H9 (cell line): ENCODE measurements at regions not wholly inside any gene's neighbourhood (a gene's known extent, or its start where the extent isn't known, plus 50 kb on each side); places are given as distances from the start of the nearest gene placed in this dataset.
"Not testable (repeated sequence)": the region's sequence is repeated elsewhere in the genome, so short reads cannot be mapped to it uniquely, and the experiment has no call there.

Experiments
- DNase-seq: peaks from one replicate; pipeline ENCODE4 v3.0.0-alpha.2; 2017
- H2AFZ ChIP-seq: one replicate; pipeline ENCODE4 v1.6.1; 2013; ENCODE audit warnings: mild to moderate bottlenecking, low read length, control low read depth, moderate library complexity
- H2AK5ac ChIP-seq: 2 replicates; pipeline ENCODE4 v1.6.1; 2013; ENCODE audit warnings: low read length, control low read depth, mixed read lengths; ENCODE audit not compliant: insufficient read length
- H2BK120ac ChIP-seq: one replicate; pipeline ENCODE4 v1.6.1; 2013; ENCODE audit warnings: low read depth, mild to moderate bottlenecking, low read length, control low read depth, inconsistent platforms; ENCODE audit not compliant: poor library complexity, severe bottlenecking
- H2BK12ac ChIP-seq: 2 replicates; pipeline ENCODE4 v1.6.1; 2013; ENCODE audit warnings: low read length, control low read depth, mixed read lengths, low read depth; ENCODE audit not compliant: insufficient read length
- H2BK15ac ChIP-seq: 2 replicates; pipeline ENCODE4 v1.6.1; 2013; ENCODE audit warnings: low read depth, low read length, control low read depth
- H2BK20ac ChIP-seq: one replicate; pipeline ENCODE4 v1.6.1; 2013; ENCODE audit warnings: low read depth, mild to moderate bottlenecking, low read length, control low read depth, inconsistent platforms; ENCODE audit not compliant: poor library complexity, severe bottlenecking
- H2BK5ac ChIP-seq: 2 replicates; pipeline ENCODE4 v1.6.1; 2013; ENCODE audit warnings: low read length, control low read depth, mixed read lengths; ENCODE audit not compliant: insufficient read length
- H3K14ac ChIP-seq: 2 replicates; pipeline ENCODE4 v1.6.1; 2013; ENCODE audit warnings: low read length, control low read depth; ENCODE audit not compliant: insufficient read depth
- H3K18ac ChIP-seq: 2 replicates; pipeline ENCODE4 v1.6.1; 2013; ENCODE audit warnings: low read depth, mild to moderate bottlenecking, mixed read lengths, low read length, control low read depth; ENCODE audit not compliant: insufficient read length
- H3K23ac ChIP-seq: 2 replicates; pipeline ENCODE4 v1.6.1; 2013; ENCODE audit warnings: low read length, control low read depth, mixed read lengths, low read depth; ENCODE audit not compliant: insufficient read length
- H3K23me2 ChIP-seq: 2 replicates; pipeline ENCODE4 v1.6.1; 2013; ENCODE audit warnings: low read depth, mild to moderate bottlenecking, mixed read lengths, low read length, control low read depth; ENCODE audit not compliant: insufficient read length, poor library complexity, severe bottlenecking
- H3K27ac ChIP-seq: 2 replicates; pipeline ENCODE4 v1.5.1; 2013; ENCODE audit warnings: low read length, control low read depth, mixed read lengths, low read depth; ENCODE audit not compliant: insufficient read length
- H3K27me3 ChIP-seq: 2 replicates; pipeline ENCODE4 v1.6.1; 2013; ENCODE audit warnings: low read length, control low read depth, inconsistent platforms; ENCODE audit not compliant: insufficient read depth
- H3K4ac ChIP-seq: 2 replicates; pipeline ENCODE4 v1.6.1; 2013; ENCODE audit warnings: low read depth, mild to moderate bottlenecking, control low read depth, inconsistent platforms, low read length, moderate library complexity
- H3K4me1 ChIP-seq: 2 replicates; pipeline ENCODE4 v1.6.1; 2013; ENCODE audit warnings: low read length, control low read depth, inconsistent platforms; ENCODE audit not compliant: insufficient read depth
- H3K4me2 ChIP-seq: 2 replicates; pipeline ENCODE4 v1.6.1; 2013; ENCODE audit warnings: low read length, control low read depth, mixed read lengths; ENCODE audit not compliant: insufficient read length, insufficient read depth
- H3K56ac ChIP-seq: 2 replicates; pipeline ENCODE4 v1.6.1; 2013; ENCODE audit warnings: low read depth, mild to moderate bottlenecking, mixed read lengths, low read length, control low read depth; ENCODE audit not compliant: insufficient read length
- H3K79me1 ChIP-seq: 2 replicates; pipeline ENCODE4 v1.6.1; 2013; ENCODE audit warnings: low read depth, mild to moderate bottlenecking, moderate library complexity, low read length, control low read depth, inconsistent platforms; ENCODE audit not compliant: insufficient read depth, poor library complexity, severe bottlenecking
- H3K79me2 ChIP-seq: 2 replicates; pipeline ENCODE4 v1.6.1; 2013; ENCODE audit warnings: low read length, control low read depth, inconsistent platforms; ENCODE audit not compliant: insufficient read depth
- H3K9ac ChIP-seq: 2 replicates; pipeline ENCODE4 v1.6.1; 2013; ENCODE audit warnings: low read length, control low read depth, mixed read lengths; ENCODE audit not compliant: insufficient read length; ENCODE audit errors: extremely low read depth
- H3K9me3 ChIP-seq: one replicate; pipeline ENCODE4 v1.6.1; 2013; ENCODE audit warnings: low read depth, low read length, inconsistent platforms; ENCODE audit not compliant: control insufficient read depth
- H3T11ph ChIP-seq: one replicate; pipeline ENCODE4 v1.6.1; 2013; ENCODE audit warnings: mild to moderate bottlenecking, low read length, control low read depth, inconsistent platforms
- H4K20me1 ChIP-seq: one replicate; pipeline ENCODE4 v1.6.1; 2013; ENCODE audit not compliant: control insufficient read depth, insufficient read length, insufficient read depth
- H4K5ac ChIP-seq: 2 replicates; pipeline ENCODE4 v1.6.1; 2013; ENCODE audit warnings: low read depth, mild to moderate bottlenecking, mixed read lengths, low read length, control low read depth; ENCODE audit not compliant: insufficient read length
- H4K8ac ChIP-seq: replicated peaks from 2 replicates; pipeline ENCODE4 v1.6.1; 2013; ENCODE audit warnings: low read length, control low read depth, mixed read lengths, low read depth; ENCODE audit not compliant: insufficient read length
- H4K91ac ChIP-seq: 2 replicates; pipeline ENCODE4 v1.6.1; 2013; ENCODE audit warnings: low read depth, mild to moderate bottlenecking, moderate library complexity, mixed read lengths, low read length, control low read depth; ENCODE audit not compliant: insufficient read length
- H3K27ac Mint-ChIP-seq, 3 experiments: 2 replicates in 2 of 3; 3 replicates in 1 of 3; pipeline ENCODE4 v1.8.0; 2020 to 2021; ENCODE audit warnings: mixed read lengths in 3 of 3, mild to moderate bottlenecking in 1 of 3, moderate library complexity in 1 of 3
- H3K27me3 Mint-ChIP-seq: 2 replicates; pipeline ENCODE4 v1.8.0; 2021; ENCODE audit warnings: low read depth, mild to moderate bottlenecking, moderate library complexity, mixed read lengths
- H3K36me3 Mint-ChIP-seq, 3 experiments: 2 replicates in 2 of 3; 3 replicates in 1 of 3; pipeline ENCODE4 v1.8.0; 2020 to 2021; ENCODE audit warnings: low read depth in 3 of 3, mixed read lengths in 3 of 3; ENCODE audit not compliant: insufficient read depth in 1 of 3
- H3K4me1 Mint-ChIP-seq, 2 experiments: 2 replicates each; pipeline ENCODE4 v1.8.0; 2020; ENCODE audit warnings: mixed read lengths in 2 of 2
- H3K4me3 Mint-ChIP-seq, 2 experiments: 2 replicates in 1 of 2; 3 replicates in 1 of 2; pipeline ENCODE4 v1.8.0; 2020 to 2021; ENCODE audit warnings: mild to moderate bottlenecking in 2 of 2, mixed read lengths in 2 of 2, moderate library complexity in 1 of 2
- H3K9me3 Mint-ChIP-seq, 2 experiments: 2 replicates in 1 of 2; 3 replicates in 1 of 2; pipeline ENCODE4 v1.8.0; 2020; ENCODE audit warnings: mild to moderate bottlenecking in 2 of 2, mixed read lengths in 2 of 2, moderate library complexity in 1 of 2
- WGBS: extraction: QIAGEN DNeasy Blood & Tissue Kit; methylation state at CpG from one replicate; pipeline ENCODE4 v1.1.7; 2013; ENCODE audit warnings: missing lambda C conversion rate, low lambda C conversion rate, mixed read lengths; ENCODE audit not compliant: insufficient read length; ENCODE audit errors: extremely low coverage; 5-methylcytosine and 5-hydroxymethylcytosine counted together
- TF ChIP-seq, protein P1 (sequence below): fragments of 200-600 bp; sonication (generic); conservative IDR thresholded peaks from 3 replicates; pipeline ENCODE4 v1.8.0; 2021; ENCODE audit warnings: antibody characterized with exemption, mild to moderate bottlenecking

- Histone ChIP-seq H3K4me2 (no peak overlapping the region), H3K9me3 (peaks cover 12% of the 10 kb centered on the region), H2BK120ac (no peak overlapping the region), H2BK20ac (no peak overlapping the region), H2BK12ac (no peak overlapping the region), H3K27me3 (no peaks in the 10 kb centered on the region), H4K20me1 (no peaks in the 10 kb centered on the region), H4K8ac (no peak overlapping the region), H3K14ac (no peak overlapping the region), H4K5ac (no peak overlapping the region), H2BK5ac (no peak overlapping the region), H3K23ac (no peak overlapping the region), H3T11ph (no peak overlapping the region), H3K79me2 (no peaks in the 10 kb centered on the region), H4K91ac (no peak overlapping the region), H3K18ac (no peak overlapping the region), H2AK5ac (no peak overlapping the region), H3K79me1 (no peaks in the 10 kb centered on the region), H3K9ac (no peak overlapping the region), H3K56ac (no peak overlapping the region), H2AFZ (no peak overlapping the region), H2BK15ac (no peak overlapping the region), H3K4ac (no peak overlapping the region), H3K27ac (no peak overlapping the region), H3K4me1 (no peaks in the 10 kb centered on the region), H3K23me2 (no peaks in the 10 kb centered on the region)
- Mint-ChIP-seq H3K4me1 (no peaks in the 10 kb centered on the region), H3K4me3 (no peak overlapping the region), H3K27me3 (no peaks in the 10 kb centered on the region), H3K9me3 (peaks cover 34 to 39% of the 10 kb centered on the region in 2 experiments), H3K36me3 (peaks cover 15 to 25% (median 24%) of the 10 kb centered on the region in 3 experiments), H3K27ac (no peak overlapping the region)
- WGBS, result no CpG with 5 or more reads among the region's 2 CpGs
- no peak for DNase-seq
- TF ChIP-seq, protein P1, sequence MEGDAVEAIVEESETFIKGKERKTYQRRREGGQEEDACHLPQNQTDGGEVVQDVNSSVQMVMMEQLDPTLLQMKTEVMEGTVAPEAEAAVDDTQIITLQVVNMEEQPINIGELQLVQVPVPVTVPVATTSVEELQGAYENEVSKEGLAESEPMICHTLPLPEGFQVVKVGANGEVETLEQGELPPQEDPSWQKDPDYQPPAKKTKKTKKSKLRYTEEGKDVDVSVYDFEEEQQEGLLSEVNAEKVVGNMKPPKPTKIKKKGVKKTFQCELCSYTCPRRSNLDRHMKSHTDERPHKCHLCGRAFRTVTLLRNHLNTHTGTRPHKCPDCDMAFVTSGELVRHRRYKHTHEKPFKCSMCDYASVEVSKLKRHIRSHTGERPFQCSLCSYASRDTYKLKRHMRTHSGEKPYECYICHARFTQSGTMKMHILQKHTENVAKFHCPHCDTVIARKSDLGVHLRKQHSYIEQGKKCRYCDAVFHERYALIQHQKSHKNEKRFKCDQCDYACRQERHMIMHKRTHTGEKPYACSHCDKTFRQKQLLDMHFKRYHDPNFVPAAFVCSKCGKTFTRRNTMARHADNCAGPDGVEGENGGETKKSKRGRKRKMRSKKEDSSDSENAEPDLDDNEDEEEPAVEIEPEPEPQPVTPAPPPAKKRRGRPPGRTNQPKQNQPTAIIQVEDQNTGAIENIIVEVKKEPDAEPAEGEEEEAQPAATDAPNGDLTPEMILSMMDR, result no peak
These were observed 65.7 kb upstream of the PKN2 start for GRCh38 chr1:88618331-88618730.

DNA sequence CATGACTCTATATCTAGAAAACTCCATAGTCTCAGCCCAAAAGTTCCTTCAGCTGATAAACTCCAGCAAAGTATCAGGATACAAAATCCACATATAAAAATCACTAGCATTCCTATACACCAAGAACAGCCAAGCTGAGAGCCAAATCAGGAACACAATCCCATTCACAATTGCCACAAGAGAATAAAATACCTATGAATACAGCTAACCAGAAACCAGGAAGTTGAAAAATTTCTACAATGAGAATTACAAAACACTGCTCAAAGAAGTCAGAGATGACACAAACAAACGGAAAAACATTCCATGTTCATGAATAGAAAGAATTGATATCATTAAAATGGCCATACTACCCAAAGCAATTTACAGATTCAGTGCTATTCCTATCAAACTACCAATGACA, 61.0 kb upstream of the PKN2 start:
- Mint-ChIP-seq H3K36me3 (peaks cover 8 to 16% (median 13%) of the 10 kb centered on the region in 3 experiments), H3K9me3 (peaks cover 23 to 28% of the 10 kb centered on the region in 2 experiments)
- not testable (repeated sequence) for H3K79me1 ChIP-seq, H3T11ph ChIP-seq, H3K79me2 ChIP-seq, H3K56ac ChIP-seq, H3K4me2 ChIP-seq, H3K4ac ChIP-seq, H3K27ac Mint-ChIP-seq, H3K23ac ChIP-seq, H3K4me1 Mint-ChIP-seq, H4K91ac ChIP-seq, H3K4me1 ChIP-seq, H3K23me2 ChIP-seq, H2BK12ac ChIP-seq, H4K5ac ChIP-seq, H3K27me3 ChIP-seq, H3K9ac ChIP-seq, H2BK120ac ChIP-seq, H3K9me3 ChIP-seq, H3K4me3 Mint-ChIP-seq, H3K18ac ChIP-seq, H3K27me3 Mint-ChIP-seq, DNase-seq, H2BK15ac ChIP-seq, H4K8ac ChIP-seq, H2AK5ac ChIP-seq, H3K27ac ChIP-seq, H2BK5ac ChIP-seq, H3K14ac ChIP-seq, H2AFZ ChIP-seq, H4K20me1 ChIP-seq, H2BK20ac ChIP-seq
- WGBS, result no CpG with 5 or more reads among the region's 1 CpG
